Nephron (organoid): ENCODE measurements at regions not wholly inside any gene's neighbourhood (a gene's known extent, or its start where the extent isn't known, plus 50 kb on each side); places are given as distances from the start of the nearest gene placed in this dataset.

Experiments
- H3K27ac Mint-ChIP-seq, 3 experiments: 2 replicates each; pipeline ENCODE4 v1.8.0; 2020; ENCODE audit warnings: mixed read lengths in 3 of 3, mild to moderate bottlenecking in 2 of 3, moderate library complexity in 1 of 3
- H3K27me3 Mint-ChIP-seq: 2 replicates; pipeline ENCODE4 v1.8.0; 2021; ENCODE audit warnings: low read depth, mild to moderate bottlenecking, moderate library complexity, mixed read lengths
- H3K36me3 Mint-ChIP-seq: 2 replicates; pipeline ENCODE4 v1.8.0; 2020; ENCODE audit warnings: low read depth, mixed read lengths
- H3K4me1 Mint-ChIP-seq: 2 replicates; pipeline ENCODE4 v1.8.0; 2020; ENCODE audit warnings: mixed read lengths
- H3K4me3 Mint-ChIP-seq, 3 experiments: 2 replicates each; pipeline ENCODE4 v1.8.0; 2020; ENCODE audit warnings: mild to moderate bottlenecking in 3 of 3, mixed read lengths in 3 of 3, moderate library complexity in 2 of 3
- H3K9me3 Mint-ChIP-seq: 2 replicates; pipeline ENCODE4 v1.8.0; 2020; ENCODE audit warnings: mixed read lengths
- CTCF ChIP-seq, 3 experiments: fragments of 200-600 bp; sonication (generic); IDR thresholded peaks; one replicate each; pipeline ENCODE4 v1.5.0; 2021; ENCODE audit warnings: antibody characterized with exemption in 3 of 3; ENCODE audit not compliant: unreplicated experiment in 3 of 3

GRCh38 chr6:14466278-14466677, 348.7 kb downstream of the CD83 start:
- H3K27ac Mint-ChIP-seq: no peak overlapping the region

GRCh38 chr6:14467591-14467990, 350.0 kb downstream of the CD83 start:
- H3K4me1 Mint-ChIP-seq: peaks cover 6% of the 10 kb centered on the region

More at GRCh38 chr6:14466278-14466677, 348.7 kb downstream of the CD83 start:
- H3K9me3 Mint-ChIP-seq: peaks cover 30% of the 10 kb centered on the region
- H3K4me3 Mint-ChIP-seq: no peak overlapping the region
- H3K4me1 Mint-ChIP-seq: peaks cover 6% of the 10 kb centered on the region
- H3K27me3 Mint-ChIP-seq: peaks cover 9% of the 10 kb centered on the region
- peaks cover 7% of the 10 kb centered on the region for H3K36me3 Mint-ChIP-seq
- no peak for TF ChIP-seq CTCF (IDR thresholded peaks at IDR 0.05; ENCODE audit: unreplicated experiment in 3 of 3)

GRCh38 chr6:14468647-14469321, 351.2 kb downstream of the CD83 start:
- no peak for TF ChIP-seq CTCF (IDR thresholded peaks at IDR 0.05; ENCODE audit: unreplicated experiment in 3 of 3)
- Mint-ChIP-seq H3K9me3 (peaks cover 26% of the 10 kb centered on the region), H3K36me3 (peaks cover 3% of the 10 kb centered on the region), H3K27me3 (peaks cover 13% of the 10 kb centered on the region), H3K27ac (no peak overlapping the region), H3K4me3 (no peak overlapping the region), H3K4me1 (peaks cover 6% of the 10 kb centered on the region)

More at GRCh38 chr6:14467591-14467990, 350.0 kb downstream of the CD83 start:
- Mint-ChIP-seq H3K36me3 (peaks cover 4% of the 10 kb centered on the region), H3K27ac (no peak overlapping the region), H3K27me3 (peaks cover 9% of the 10 kb centered on the region), H3K9me3 (peaks cover 28% of the 10 kb centered on the region), H3K4me3 (no peak overlapping the region)
- TF ChIP-seq CTCF (IDR thresholded peaks at IDR 0.05; ENCODE audit: unreplicated experiment in 3 of 3): no peak

GRCh38 chr6:14470101-14470500, 352.5 kb downstream of the CD83 start:
- Mint-ChIP-seq H3K27ac (no peak overlapping the region), H3K4me1 (peaks cover 6% of the 10 kb centered on the region)

GRCh38 chr6:14470671-14471070, 353.1 kb downstream of the CD83 start:
- Mint-ChIP-seq H3K27me3 (peaks cover 13% of the 10 kb centered on the region), H3K27ac (no peak overlapping the region), H3K9me3 (peaks cover 18% of the 10 kb centered on the region), H3K4me3 (no peak overlapping the region), H3K36me3 (peaks cover 3% of the 10 kb centered on the region), H3K4me1 (peaks cover 6% of the 10 kb centered on the region)
- TF ChIP-seq CTCF (IDR thresholded peaks at IDR 0.05; ENCODE audit: unreplicated experiment in 3 of 3): no peak

More at GRCh38 chr6:14470101-14470500, 352.5 kb downstream of the CD83 start:
- no peak overlapping the region for H3K4me3 Mint-ChIP-seq
- H3K36me3 Mint-ChIP-seq: peaks cover 3% of the 10 kb centered on the region
- TF ChIP-seq CTCF (IDR thresholded peaks at IDR 0.05; ENCODE audit: unreplicated experiment in 3 of 3): no peak
- peaks cover 13% of the 10 kb centered on the region for H3K27me3 Mint-ChIP-seq
- H3K9me3 Mint-ChIP-seq: peaks cover 21% of the 10 kb centered on the region
